GM18858 (cell line): ENCODE measurements at regions not wholly inside any gene's neighbourhood (a gene's known extent, or its start where the extent isn't known, plus 50 kb on each side); places are given as distances from the start of the nearest gene placed in this dataset.
"Not testable (repeated sequence)": the region's sequence is repeated elsewhere in the genome, so short reads cannot be mapped to it uniquely, and the experiment has no call there.

Source experiments
- ATAC-seq: cut with Tn5 transposase; IDR thresholded peaks from one replicate; pipeline ENCODE4 v1.9.1; 2021; ENCODE audit not compliant: unreplicated experiment

DNA sequence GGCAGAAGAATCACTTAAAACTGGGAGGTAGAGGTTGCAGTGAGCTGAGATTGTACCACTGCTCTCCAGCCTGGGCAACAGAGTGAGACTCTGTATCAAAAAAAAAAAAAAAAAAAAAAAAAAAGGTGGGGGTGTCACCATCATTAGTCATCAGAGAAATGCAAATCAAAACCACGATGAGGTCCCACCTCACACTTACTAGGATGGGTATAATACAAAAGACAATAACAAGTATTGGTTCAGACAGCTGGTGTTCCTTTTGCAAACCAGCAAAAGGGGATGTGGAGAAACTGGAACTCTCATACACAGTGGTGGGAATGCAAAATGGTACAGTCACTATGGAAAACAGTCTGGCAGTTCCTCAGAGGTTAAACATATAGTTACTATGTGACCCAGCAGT, 78.7 kb upstream of the TSC22D2 start:
- ATAC-seq: no peak

DNA sequence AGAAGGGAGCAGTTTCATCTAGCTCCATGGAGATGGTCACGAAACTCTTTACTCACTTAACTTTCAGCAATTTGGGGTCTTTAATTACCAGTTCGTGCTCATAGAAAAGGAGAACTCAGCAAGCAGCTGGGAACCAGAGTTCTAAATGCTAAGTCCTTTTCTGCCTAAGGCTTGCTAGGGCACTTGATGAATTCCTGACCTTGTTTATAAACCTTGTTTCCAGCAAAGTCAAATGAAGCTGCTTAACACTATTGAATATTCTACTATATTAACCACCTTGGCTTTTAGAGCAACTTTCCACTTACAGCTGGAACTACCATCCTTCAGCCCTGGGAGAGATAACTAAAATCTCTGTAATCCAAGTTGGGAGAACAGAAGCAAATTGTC, 79.5 kb upstream of the TSC22D2 start:
- ATAC-seq: no peak

DNA sequence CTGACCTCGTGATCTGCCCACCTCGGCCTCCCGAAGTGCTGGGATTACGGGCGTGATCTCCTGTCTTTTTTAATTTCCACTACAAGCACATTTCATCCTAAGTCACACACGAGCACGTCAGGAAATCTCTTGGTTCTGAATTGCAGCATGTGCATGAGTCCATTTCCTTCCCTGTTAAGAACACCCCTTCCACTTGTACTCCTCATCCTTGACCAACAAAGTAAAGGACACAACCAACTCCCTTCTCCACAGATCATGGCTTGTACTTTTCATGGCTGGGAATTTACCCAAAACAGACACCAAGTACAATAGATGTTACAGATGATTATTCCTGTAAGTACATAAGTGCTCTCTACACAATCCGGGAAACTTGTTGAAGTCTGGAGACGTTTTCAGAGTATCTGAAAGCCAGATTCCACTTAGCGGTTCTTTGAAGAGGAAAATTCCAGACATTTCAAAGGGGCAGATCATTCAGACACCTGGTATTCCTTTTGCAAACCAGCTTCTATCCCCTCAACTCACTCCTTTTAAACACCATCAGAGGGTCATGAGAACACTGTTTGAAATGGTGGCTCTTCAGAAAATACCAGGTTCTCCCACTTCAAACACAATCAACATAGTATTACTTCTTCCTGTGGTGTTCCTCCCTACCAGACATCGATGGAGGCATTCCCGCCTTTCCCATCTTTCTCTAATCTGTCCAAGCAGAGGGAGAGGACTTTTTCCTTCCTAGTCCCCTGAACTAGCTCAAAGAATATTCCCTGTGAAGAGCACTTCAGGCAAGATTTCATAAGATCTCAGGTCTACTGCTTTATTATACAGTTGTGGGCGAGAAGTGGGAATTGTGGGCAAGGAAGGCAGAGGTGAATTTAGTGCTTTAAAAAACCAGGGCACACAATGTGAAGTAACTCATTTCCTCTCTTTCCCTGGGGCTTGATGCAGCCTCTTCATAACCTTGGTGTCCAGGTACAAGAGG, 80.1 kb upstream of the TSC22D2 start:
- no peak for ATAC-seq

DNA sequence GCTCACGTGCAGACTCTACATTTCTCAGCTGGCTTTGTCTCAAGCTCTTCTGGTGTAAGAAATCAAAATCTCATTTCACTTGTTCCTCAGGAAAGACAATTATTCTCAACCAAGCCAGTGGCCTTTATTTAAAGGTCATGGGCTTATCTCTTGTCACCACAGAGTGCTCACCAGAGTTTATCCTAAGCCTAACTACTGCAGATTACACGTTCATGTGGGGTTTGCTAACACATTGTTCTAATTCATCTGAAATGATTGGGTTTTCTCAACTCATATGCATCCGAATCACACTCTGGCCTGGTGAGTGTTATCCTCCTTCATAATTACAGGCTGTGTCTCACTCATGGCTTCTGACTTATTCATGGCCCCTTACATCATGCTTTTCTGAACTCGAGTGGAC, 83.3 kb upstream of the TSC22D2 start:
- no peak for ATAC-seq

DNA sequence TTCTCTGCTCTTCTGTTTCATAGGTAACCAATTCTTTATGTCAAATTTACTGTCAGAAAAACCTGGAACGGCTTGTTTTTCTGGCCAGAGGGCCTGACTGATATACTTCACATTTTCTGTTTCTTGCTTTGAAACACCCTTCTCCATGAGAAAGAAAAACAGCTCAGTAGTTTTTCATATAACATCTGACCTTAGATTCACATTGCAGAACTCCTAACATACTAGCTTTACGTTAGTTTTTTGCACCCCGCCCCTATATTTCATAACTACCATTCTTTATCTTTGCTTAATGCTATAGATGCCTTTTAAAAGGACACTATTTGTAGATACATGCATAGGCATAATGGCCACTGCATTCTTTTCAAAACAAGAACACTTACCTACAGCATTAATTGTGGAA, 83.9 kb upstream of the TSC22D2 start:
- ATAC-seq: no peak

DNA sequence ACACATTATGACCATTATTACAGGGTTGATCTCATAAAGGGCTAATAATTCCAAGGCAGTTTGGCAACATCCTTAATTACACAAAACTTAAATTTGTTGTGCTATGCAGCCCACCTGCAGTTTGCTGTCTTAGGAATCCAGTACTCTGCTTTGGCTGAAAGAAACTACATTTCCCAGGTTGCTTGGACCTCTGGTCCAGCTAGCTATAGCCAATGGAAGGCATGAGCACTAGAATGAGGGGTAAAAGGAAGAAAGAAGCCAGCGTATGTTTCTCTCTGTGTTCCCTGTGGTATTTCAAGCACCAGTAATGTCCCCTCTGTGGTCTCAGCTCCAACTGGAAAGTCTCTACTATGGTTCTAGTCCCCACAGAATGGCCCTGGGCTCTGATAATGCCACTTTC, 84.3 kb upstream of the TSC22D2 start:
- no peak for ATAC-seq

DNA sequence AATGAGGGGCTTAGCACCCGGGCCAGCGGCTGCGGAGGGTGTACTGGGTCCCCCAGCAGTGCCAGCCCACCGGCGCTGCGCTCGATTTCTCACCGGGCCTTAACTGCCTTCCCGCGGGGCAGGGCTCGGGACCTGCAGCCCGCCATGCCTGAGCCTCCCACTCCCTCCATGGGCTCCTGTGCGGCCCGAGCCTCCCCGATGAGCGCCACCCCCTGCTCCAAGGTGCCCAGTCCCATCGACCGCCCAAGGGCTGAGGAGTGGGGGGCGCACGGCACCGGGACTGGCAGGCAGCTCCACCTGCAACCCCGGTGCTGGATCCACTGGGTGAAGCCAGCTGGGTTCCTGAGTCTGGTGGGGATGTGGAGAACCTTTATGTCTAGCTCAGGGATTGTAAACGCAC, 85.0 kb upstream of the TSC22D2 start:
- ATAC-seq: not testable (repeated sequence)

DNA sequence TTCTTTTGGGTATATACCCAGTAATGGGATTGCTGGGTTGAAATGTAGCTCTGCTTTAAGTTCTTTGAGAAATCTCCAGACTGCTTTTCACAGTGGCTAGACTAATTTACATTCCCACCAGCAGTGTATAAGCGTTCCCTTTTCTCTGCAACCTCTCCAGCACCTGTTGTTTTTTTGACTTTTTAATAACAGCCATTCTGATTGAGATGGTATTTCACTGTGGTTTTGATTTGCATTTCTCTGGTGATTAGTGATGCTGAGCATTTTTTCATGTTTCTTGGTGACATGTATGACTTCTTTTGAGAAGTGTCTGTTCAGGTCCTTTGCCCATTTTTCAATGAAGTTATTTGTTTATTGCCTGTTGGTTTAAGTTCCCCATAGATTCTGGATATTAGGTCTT, 87.1 kb upstream of the TSC22D2 start:
- ATAC-seq: not testable (repeated sequence)

DNA sequence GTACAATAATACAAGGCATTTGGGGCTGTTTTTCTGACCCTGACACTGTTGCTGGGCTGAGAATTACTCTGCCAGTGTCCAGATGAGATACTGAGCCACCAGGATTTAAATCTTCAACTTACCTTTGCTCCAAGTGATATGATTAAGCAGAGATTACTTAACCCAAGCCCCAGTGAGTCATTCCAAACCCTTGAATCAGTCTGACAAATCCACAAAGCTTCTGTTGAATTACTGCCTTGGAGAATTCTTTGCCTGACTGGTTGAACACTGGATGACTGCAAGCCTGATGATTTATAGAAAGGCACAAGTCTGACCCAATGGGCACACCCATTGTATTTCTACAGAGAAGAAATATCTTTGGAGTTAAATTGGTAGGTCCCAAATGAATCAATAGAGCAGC, 88.2 kb upstream of the TSC22D2 start:
- no peak for ATAC-seq

DNA sequence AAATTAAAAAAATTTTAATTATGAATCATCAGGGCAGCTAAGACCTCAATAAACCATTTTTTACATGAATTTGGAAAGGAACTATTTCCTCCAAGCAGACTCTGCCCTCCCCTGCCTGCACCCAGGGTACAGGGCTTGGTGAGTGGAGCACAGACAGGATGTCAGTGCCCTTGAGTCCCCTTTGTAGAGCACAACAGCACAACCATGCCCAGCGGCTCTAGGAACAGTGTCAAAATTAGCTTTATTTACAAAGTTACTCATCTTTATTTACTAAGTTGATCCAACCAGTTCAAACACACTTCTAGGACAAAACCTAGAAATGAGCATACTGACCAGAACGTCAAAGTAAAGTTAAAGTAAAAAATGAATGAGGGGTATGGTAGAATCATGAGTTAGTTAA, 90.6 kb upstream of the TSC22D2 start:
- ATAC-seq: no peak

DNA sequence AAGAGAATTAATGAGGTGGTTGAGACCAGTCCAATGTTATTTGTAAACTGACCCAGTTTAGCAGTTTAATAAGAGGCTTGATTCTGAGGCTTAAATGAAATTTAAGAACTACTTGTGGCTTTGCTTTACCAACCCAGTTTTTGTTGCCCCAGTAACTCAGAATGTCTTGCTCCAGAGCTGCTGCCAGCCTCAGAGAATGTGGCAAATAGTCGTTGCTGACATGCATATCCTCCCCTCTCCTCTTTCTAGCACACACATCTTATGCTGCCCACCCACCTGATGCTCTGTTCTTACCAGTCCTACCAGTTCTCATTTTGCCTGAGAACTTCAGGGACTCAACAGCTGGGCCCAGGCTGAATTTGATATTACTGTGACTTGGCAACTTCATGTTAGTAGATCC, 92.4 kb upstream of the TSC22D2 start:
- no peak for ATAC-seq

DNA sequence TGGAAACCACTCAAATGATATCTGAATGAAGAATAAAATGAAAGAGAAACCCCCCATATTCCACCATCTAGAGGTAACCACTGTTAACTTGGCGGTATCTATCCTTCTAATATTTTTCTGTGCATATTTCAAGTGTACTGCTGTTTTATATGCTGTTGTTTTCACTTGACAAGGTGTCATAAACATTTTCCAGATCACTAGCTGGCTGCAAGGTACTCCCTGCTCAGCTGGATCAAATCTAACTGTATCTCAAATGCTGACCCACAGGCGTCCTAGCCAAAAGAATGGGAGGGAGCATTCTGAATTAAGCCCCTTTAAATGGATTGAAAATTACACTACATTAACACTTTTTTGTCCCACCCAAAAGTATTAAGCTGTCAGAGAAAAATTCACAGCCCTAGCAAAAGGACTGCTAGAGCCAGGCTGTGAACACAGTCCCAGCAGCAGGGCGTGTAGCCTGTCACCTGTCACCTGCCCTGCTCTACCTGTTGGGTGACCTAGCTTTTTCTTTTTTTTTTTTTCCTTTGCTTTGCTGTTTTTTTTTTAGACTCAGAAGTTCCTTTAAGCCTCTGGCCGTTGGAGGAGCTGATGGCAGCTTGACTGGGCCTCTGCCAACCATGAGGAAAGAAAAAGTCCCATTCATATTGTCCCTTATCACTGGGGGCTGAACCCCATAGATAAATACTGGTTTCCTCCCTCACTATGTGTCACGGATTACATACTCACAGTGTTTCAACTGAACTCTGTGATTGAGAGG, 93.7 kb upstream of the TSC22D2 start:
- ATAC-seq: no peak

DNA sequence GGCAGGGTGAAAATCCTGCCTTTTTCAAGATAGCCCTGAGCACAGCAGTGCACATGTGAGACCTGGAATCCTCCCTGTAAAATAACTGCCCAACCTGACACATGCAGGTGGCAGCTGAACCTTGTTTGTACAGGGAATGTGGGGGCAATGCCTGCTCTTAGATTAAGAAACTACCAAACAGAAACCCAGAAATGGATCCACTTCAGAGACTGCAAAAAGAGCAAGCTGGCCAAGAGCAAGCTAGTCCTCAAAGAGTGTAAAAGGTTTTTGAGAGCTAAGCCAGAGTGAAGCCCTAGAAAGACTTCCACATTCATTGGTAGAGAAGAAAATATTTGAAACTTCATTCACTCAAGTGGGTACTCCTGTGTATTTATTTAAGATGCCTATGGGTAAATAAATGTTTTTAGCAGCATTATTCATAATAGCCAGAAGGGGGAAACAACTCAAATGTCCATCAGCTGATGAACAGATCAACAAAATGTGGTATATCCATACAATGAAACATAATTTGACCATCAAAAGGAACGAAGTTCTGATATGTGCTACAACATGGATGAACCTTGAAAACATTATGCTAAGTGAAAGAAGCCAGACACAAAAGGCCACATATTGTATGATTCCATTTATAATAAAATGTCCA, 96.0 kb upstream of the TSC22D2 start:
- no peak for ATAC-seq

DNA sequence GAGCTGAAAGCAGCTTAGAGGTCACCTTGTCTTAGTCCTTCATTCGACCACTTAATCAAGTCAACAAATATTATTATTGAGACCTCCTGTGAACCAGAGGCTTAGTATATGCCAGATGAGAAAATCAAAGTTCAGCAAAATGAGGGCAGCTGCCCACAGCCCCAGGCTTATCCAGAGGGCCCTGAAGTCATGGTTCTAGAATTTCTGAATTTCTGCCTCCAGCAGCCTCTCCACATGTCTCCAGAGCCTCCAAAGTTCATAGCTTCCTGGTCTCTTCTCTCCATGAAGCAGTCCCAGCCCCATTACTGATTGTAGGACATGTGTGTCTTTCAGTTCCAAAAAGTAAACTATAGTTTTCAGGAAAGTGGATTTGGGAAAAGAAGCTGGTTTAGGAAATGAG, 96.9 kb upstream of the TSC22D2 start:
- no peak for ATAC-seq

DNA sequence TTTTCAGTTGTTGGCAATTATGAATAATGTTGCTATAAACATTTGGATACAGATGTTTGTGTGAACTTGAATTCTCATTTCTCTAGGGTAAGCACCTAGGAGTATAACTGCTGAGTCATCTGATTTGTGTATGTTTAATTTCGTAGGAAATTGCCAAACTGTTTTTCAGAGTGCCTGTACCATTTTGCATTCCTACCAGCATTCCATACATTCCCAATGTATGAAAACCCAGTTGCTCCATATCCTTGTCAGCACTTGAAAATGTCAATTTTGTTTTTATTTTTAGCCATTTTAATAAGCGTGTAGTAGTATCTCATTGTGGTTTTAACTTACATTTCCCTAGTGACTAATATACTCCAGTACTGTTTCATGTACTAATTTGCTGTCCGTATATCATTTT, 98.5 kb upstream of the TSC22D2 start:
- no peak for ATAC-seq

DNA sequence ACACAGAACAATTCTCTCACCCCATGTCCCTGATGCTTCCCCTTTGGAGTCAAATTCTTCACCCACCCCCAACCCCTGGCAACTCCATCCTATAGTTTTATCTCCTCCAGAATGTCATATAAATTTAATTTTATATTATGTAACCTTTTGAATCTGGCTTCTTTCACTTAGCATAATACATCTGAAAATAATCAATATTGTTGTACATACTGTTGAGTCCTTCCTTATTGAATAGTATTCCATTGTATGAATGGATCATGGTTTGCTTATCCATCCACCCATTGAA, 98.9 kb upstream of the TSC22D2 start:
- no peak for ATAC-seq

DNA sequence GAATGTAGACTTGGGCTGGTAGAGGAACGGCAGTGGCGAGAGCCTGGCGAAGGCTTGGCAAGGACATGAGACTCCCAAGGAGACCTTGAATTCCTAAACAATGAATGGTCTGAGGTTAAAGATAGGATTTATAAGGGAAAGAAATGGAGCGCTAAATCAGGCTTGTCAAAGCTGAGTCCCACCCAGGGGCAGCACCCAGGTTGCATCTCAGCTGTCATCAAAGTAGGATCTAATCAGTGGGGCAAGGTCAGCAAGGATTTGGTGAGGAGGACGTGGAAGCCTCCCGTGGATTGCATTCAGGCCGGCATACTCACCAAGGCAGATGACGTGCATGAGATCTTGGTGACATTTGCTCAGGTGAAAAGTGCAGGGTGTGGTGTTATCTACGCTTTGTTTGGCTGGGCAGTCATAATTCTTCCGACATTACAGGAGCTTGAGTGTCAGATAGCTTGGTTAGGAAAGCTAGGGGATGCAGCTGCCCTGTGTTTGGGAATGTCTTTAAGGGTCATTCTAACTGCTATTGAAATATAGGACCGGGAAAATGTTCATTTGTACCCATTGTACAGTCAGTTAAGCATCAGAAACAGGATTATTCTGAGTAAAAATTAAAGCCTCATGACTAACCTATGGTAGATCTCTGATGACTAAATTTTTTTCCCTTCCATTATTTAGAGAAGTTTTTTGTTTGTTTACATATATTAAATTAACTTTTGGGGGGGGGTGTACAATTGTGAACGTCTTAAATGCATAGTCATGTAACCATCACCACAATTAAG, 99.4 kb upstream of the TSC22D2 start:
- no peak for ATAC-seq

DNA sequence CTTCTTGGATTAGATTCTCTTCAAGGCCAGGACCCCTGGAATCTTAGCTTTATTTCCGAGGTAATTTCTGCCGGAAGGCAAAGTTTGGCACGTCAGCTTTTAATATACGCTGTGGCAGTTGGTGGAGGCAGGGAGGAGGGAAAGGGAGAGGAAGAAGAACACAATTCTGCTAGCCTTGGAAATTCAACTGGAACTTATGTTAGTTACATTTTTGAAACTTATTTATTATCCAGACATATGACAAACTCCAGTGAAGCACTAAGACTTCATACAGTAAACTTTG, 100.1 kb upstream of the TSC22D2 start:
- ATAC-seq: no peak

DNA sequence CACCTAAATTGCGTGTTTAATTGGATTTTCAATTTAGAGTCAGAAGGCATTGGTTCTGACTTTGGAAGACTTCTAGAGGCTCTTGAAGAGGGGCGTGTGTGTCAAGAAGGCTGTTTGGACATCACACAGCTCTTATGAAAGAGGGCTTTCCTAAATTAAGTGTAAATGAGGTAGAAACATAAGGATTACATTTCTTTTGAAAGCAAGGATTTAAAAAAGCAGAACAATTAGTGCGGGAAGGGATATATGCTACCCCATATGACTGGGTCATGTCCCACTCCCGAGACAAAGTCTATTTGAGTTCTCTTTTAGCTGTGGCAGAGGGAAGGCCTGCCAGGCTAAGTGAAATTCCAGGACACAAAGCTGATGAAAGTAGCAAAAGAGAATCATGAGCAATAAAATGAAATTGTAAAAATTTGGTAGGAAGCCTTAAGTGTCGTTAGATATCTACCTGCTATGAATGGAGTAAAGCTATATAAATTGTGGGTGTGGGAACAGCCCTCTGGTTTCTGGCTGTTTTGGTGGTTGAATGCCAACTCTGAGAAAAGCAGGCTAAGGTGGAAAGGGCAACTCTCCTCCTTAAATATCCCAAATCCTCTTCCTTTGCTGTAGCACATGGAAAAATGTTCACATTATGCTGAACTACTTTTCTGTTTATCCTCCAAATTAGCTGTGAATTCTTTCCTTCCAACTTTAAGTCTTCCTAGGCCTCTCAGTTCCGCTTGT, 100.6 kb upstream of the TSC22D2 start:
- no peak for ATAC-seq

DNA sequence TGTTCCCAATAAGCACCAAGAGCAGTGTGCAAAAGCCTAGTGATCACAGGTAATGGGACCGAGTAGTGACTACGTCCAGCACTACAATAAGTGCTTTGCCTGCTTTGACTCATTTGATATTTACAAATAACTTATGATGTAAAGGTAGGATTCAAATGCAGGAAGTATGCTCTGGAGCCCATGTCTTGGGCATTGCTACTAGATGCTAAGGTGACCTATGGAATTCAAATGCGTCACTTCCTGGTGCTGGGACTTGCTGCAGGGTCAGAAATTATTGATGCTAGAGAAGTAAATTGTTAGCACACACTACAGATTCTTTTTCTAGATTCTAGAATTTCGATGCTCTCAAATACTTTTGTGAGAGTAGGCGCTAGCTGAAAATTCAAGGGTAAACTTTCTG, 101.2 kb upstream of the TSC22D2 start:
- ATAC-seq: no peak

DNA sequence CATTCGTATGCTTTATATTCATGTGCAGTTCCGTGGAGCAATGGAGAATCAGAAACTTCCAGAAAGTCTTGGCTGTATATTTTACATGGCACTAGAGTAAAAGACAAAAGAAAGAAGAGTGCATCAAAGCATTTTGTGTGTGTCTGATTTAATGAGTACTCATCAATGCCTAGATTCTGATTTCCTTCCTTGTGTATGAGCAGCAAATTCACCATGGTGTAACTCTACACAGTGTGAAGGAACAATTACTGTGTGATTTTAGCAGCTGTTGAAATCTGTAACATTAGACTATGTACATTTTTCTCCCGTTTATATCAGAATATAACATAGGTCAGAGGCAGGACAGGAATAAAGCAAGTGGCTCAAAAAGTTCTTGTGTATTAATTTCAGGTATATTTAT, 102.0 kb upstream of the TSC22D2 start:
- ATAC-seq: no peak
